Immature natural killer cell (primary cell): ENCODE measurements at regions not wholly inside any gene's neighbourhood (a gene's known extent, or its start where the extent isn't known, plus 50 kb on each side); places are given as distances from the start of the nearest gene placed in this dataset.

Source experiments
- DNase-seq, 3 donors: peaks; one replicate each; pipeline ENCODE4 v3.0.0; 2022; ENCODE audit warnings: mixed read lengths in 1 of 3
- H3K27ac Mint-ChIP-seq, 6 donors: one replicate each; pipeline ENCODE4 v1.8.0; 2020; ENCODE audit warnings: mixed read lengths in 6 of 6, mild to moderate bottlenecking in 5 of 6, inconsistent platforms in 4 of 6, moderate library complexity in 3 of 6
- H3K27me3 Mint-ChIP-seq, 3 donors: one replicate each; pipeline ENCODE4 v1.8.0; 2020 to 2021; ENCODE audit warnings: low read depth in 3 of 3, mild to moderate bottlenecking in 3 of 3, mixed read lengths in 3 of 3, moderate library complexity in 3 of 3, inconsistent platforms in 1 of 3
- H3K36me3 Mint-ChIP-seq, 3 donors: one replicate each; pipeline ENCODE4 v1.8.0; 2020; ENCODE audit warnings: mixed read lengths in 3 of 3, inconsistent platforms in 2 of 3, mild to moderate bottlenecking in 2 of 3
- H3K4me1 Mint-ChIP-seq, 2 donors: one replicate each; pipeline ENCODE4 v1.8.0; 2020; ENCODE audit warnings: inconsistent platforms in 2 of 2, mild to moderate bottlenecking in 2 of 2, mixed read lengths in 2 of 2, moderate library complexity in 1 of 2
- H3K4me3 Mint-ChIP-seq, 5 donors: one replicate each; pipeline ENCODE4 v1.8.0; 2020; ENCODE audit warnings: mild to moderate bottlenecking in 5 of 5, mixed read lengths in 5 of 5, inconsistent platforms in 3 of 5, moderate library complexity in 3 of 5
- H3K9me3 Mint-ChIP-seq, 6 donors: one replicate each; pipeline ENCODE4 v1.8.0; 2020; ENCODE audit warnings: mild to moderate bottlenecking in 6 of 6, mixed read lengths in 6 of 6, inconsistent platforms in 4 of 6, moderate library complexity in 3 of 6

DNA sequence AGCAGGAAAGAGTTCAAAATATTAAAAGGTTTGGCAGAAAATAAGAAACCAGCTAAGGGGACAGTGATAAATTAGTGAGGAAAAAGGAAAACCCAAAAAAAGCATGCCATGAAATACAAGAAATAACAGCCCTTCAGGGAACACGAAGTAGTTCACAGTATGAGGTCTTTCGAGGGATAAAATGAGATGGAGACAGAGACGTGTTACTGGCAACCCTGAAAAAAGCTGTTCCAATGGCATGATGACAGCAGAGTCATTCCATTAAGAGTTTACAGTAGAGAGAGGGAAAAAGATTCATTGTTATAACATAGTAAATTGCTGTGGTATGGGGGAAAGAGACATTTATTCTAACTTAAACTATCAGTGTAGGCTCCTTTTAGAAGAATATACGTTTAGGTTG, 391.2 kb downstream of the ANKRD7 start:
- Mint-ChIP-seq H3K4me3 (no peak overlapping the region), H3K27me3 (peaks cover 0 to 3% (median 1%) of the 10 kb centered on the region in 3 donors), H3K36me3 (peaks cover 0 to 3% (median 0%) of the 10 kb centered on the region in 3 donors), H3K27ac (no peak overlapping the region), H3K4me1 (no peaks in the 10 kb centered on the region), H3K9me3 (peaks cover 8 to 39% (median 17%) of the 10 kb centered on the region in 6 donors)
- DNase-seq: no peak

GRCh38 chr7:118621810-118622360, 397.4 kb downstream of the ANKRD7 start:
- no peaks in the 10 kb centered on the region for H3K27me3 Mint-ChIP-seq
- H3K4me3 Mint-ChIP-seq: no peak overlapping the region
- H3K27ac Mint-ChIP-seq: no peak overlapping the region
- no peaks in the 10 kb centered on the region for H3K4me1 Mint-ChIP-seq
- H3K36me3 Mint-ChIP-seq: no peaks in the 10 kb centered on the region
- peaks cover 2 to 13% (median 5%) of the 10 kb centered on the region in 6 donors for H3K9me3 Mint-ChIP-seq
- DNase-seq: no peak

- Mint-ChIP-seq H3K9me3 (peaks cover 5 to 33% (median 10%) of the 10 kb centered on the region in 6 donors), H3K4me1 (no peaks in the 10 kb centered on the region), H3K4me3 (no peak overlapping the region), H3K36me3 (no peaks in the 10 kb centered on the region), H3K27ac (no peak overlapping the region), H3K27me3 (no peaks in the 10 kb centered on the region)
- DNase-seq: no peak
Observed at GRCh38 chr7:118626739-118627138, 402.2 kb downstream of the ANKRD7 start.

DNA sequence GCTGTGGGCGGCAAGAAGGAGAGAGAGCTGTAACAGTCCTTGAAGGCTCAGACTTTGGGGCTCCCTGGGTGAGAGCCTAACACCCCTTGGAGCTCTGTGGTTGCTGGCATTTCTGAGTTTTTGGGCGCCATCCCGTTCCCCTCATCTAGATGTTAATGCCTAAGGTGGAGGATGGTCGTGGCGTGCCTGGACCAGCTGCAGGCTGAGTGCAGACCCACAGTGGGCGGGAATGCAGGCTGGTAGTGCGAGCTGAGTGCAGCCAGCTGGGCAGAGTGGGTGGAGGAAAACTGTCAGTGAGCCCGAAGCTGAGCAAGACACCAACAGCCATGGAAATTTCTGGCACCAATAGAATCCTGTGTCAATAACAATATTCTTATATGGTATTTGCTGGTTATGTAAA, 403.0 kb downstream of the ANKRD7 start:
- Mint-ChIP-seq H3K27me3 (no peaks in the 10 kb centered on the region), H3K4me1 (no peaks in the 10 kb centered on the region), H3K27ac (no peak overlapping the region)

DNA sequence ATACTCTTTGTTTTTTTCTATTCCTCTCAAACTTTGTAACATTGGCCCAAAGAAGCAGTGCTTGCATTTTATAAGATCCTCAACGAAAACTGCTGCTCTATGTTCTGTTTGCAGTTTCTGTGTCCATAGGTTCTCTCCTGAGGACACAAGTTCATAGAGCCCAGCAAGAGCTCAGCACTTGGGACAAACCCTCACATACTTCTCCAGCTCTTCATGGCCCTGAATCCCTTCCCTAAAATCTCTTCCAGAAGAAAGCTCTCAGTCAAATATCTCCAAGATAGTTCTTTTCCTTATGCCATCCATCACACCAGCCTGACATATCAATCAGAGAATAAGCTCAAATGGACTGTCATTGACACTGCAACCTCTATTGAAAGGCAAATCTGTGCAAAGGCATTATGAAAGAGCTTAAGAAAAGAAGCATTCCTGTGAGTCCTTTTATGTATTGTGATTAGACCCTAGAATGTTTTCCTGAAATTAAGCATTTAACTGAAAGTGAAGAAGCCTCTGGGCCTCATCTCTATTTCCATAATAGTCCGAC, 405.5 kb downstream of the ANKRD7 start:
- H3K27me3 Mint-ChIP-seq: peaks cover 0 to under 1% (median 0%) of the 10 kb centered on the region in 3 donors
- DNase-seq: no peak
- H3K36me3 Mint-ChIP-seq: no peaks in the 10 kb centered on the region

More for the DNA sequence above, 403.0 kb downstream of the ANKRD7 start:
- Mint-ChIP-seq H3K9me3 (peaks cover 6 to 33% (median 13%) of the 10 kb centered on the region in 6 donors), H3K36me3 (no peaks in the 10 kb centered on the region), H3K4me3 (no peak overlapping the region)
- DNase-seq: no peak

DNA sequence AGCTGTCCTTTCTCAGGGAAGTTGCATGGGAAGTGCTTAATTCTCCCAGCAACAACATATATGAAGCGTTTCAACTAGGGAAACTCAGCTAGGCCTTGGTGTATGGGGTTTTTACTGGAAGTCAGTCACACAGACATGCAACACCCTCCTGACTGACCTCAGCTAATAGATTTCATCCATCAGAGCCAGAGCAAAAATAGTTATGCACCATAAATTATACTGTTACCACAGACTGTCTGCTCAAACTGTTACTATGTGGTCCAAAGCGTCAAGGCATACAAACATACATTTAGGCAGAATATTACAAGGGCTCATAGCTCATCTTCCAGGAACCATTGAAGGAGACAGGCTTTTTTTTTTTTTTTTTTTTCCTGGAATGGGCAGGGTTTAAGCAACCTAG, 417.9 kb downstream of the ANKRD7 start:
- H3K4me3 Mint-ChIP-seq: no peak overlapping the region

More for the DNA sequence above, 405.5 kb downstream of the ANKRD7 start:
- no peak overlapping the region for H3K27ac Mint-ChIP-seq
- H3K4me3 Mint-ChIP-seq: no peak overlapping the region
- H3K4me1 Mint-ChIP-seq: no peaks in the 10 kb centered on the region
- peaks cover 6 to 33% (median 11%) of the 10 kb centered on the region in 6 donors for H3K9me3 Mint-ChIP-seq

GRCh38 chr7:118644346-118644745, 419.8 kb downstream of the ANKRD7 start:
- no peak for DNase-seq
- Mint-ChIP-seq H3K36me3 (no peaks in the 10 kb centered on the region), H3K27me3 (peaks cover 0 to 2% (median 1%) of the 10 kb centered on the region in 3 donors), H3K4me1 (no peaks in the 10 kb centered on the region), H3K4me3 (no peak overlapping the region), H3K9me3 (peaks cover 0 to 15% (median 5%) of the 10 kb centered on the region in 6 donors), H3K27ac (no peak overlapping the region)

More for the DNA sequence above, 417.9 kb downstream of the ANKRD7 start:
- Mint-ChIP-seq H3K4me1 (no peaks in the 10 kb centered on the region), H3K27me3 (peaks cover 0 to 2% (median 1%) of the 10 kb centered on the region in 3 donors), H3K9me3 (peaks cover 4 to 24% (median 6%) of the 10 kb centered on the region in 6 donors), H3K27ac (no peak overlapping the region), H3K36me3 (no peaks in the 10 kb centered on the region)
- DNase-seq: no peak

DNA sequence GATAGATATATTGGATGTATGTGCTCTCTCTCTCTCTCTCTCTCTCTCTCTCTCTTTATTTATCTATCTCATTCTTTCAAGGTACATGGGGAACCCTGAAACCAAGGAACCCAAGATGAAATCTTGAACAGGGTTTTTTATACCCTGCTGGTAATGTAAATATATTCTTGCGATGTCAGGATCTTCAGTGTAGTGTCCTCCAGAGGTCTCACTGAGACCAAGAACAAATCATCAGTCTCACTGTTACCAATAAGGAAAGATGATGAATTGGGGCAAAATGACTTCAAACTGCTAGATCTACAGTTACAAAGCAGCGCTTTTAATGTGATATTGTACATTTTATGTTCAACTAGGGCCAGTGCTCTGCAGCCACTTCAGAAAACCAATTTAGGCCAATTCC, 423.5 kb downstream of the ANKRD7 start:
- Mint-ChIP-seq H3K27ac (no peak overlapping the region), H3K4me1 (no peaks in the 10 kb centered on the region), H3K4me3 (no peak overlapping the region), H3K27me3 (peaks cover 0 to 1% (median 0%) of the 10 kb centered on the region in 3 donors), H3K36me3 (no peaks in the 10 kb centered on the region), H3K9me3 (peaks cover 0 to 14% (median 4%) of the 10 kb centered on the region in 6 donors)
- no peak for DNase-seq

- H3K36me3 Mint-ChIP-seq: no peaks in the 10 kb centered on the region
- no peak overlapping the region for H3K4me3 Mint-ChIP-seq
- no peak overlapping the region for H3K27ac Mint-ChIP-seq
Observed at GRCh38 chr7:118657391-118658005, 433.0 kb downstream of the ANKRD7 start.

DNA sequence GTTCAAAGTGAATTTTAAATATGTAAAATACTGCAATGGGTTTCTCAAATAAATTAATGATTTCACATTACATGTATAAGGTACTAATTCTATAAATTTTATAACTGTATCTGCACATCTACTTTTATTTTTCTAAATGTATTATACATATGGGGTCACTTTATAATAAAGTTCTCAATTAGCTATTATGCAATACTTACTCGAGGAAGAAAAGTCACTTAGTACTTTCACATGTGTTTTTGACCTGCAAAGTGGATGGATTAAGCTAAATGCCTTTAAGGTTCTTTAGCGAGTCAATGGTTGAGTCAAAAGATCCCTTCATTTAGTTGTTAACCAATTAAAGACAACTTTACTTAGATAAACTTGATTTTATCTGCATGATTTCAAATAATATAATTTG, 437.8 kb downstream of the ANKRD7 start:
- Mint-ChIP-seq H3K27me3 (peaks cover 0 to 2% (median 0%) of the 10 kb centered on the region in 3 donors), H3K36me3 (no peaks in the 10 kb centered on the region), H3K27ac (no peak overlapping the region), H3K4me1 (no peaks in the 10 kb centered on the region), H3K9me3 (peaks cover 4 to 24% (median 7%) of the 10 kb centered on the region in 6 donors), H3K4me3 (no peak overlapping the region)
- no peak for DNase-seq

More at GRCh38 chr7:118657391-118658005, 433.0 kb downstream of the ANKRD7 start:
- H3K9me3 Mint-ChIP-seq: peaks cover 4 to 40% (median 11%) of the 10 kb centered on the region in 6 donors
- DNase-seq: no peak
- H3K27me3 Mint-ChIP-seq: no peaks in the 10 kb centered on the region
- H3K4me1 Mint-ChIP-seq: no peaks in the 10 kb centered on the region

DNA sequence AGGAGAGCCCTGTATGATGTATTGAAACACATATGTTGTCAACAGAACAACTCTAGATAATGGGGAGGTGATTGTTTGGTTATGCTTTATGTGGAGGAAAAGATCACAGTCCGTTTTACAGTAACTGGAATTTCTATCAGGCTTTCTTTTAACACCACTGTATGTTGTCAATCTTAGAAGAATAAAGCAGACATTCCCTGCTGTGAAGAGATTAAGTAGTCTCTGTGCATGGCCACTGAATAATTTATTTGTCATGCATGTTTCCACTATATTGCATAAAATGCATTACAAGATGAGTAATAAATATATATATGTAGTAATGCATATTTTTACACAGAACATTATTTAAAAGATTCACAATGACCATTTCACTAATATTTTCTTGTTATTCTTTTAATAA, 440.0 kb downstream of the ANKRD7 start:
- no peak overlapping the region for H3K4me3 Mint-ChIP-seq
- no peak for DNase-seq
- peaks cover 0 to 2% (median 0%) of the 10 kb centered on the region in 3 donors for H3K27me3 Mint-ChIP-seq
- no peaks in the 10 kb centered on the region for H3K36me3 Mint-ChIP-seq
- no peak overlapping the region for H3K27ac Mint-ChIP-seq
- H3K9me3 Mint-ChIP-seq: peaks cover 2 to 27% (median 10%) of the 10 kb centered on the region in 6 donors
- no peaks in the 10 kb centered on the region for H3K4me1 Mint-ChIP-seq

GRCh38 chr7:118671149-118671548, 446.6 kb downstream of the ANKRD7 start:
- Mint-ChIP-seq H3K36me3 (no peaks in the 10 kb centered on the region), H3K27ac (no peak overlapping the region), H3K27me3 (no peaks in the 10 kb centered on the region), H3K4me3 (no peak overlapping the region), H3K4me1 (no peaks in the 10 kb centered on the region), H3K9me3 (peaks cover 5 to 19% (median 11%) of the 10 kb centered on the region in 6 donors)
- no peak for DNase-seq

GRCh38 chr7:118684796-118685195, 460.3 kb downstream of the ANKRD7 start:
- Mint-ChIP-seq H3K9me3 (peaks cover 0 to 37% (median 9%) of the 10 kb centered on the region in 6 donors), H3K36me3 (no peaks in the 10 kb centered on the region), H3K4me3 (no peak overlapping the region), H3K27me3 (no peaks in the 10 kb centered on the region), H3K27ac (no peak overlapping the region), H3K4me1 (no peaks in the 10 kb centered on the region)
- DNase-seq: no peak

DNA sequence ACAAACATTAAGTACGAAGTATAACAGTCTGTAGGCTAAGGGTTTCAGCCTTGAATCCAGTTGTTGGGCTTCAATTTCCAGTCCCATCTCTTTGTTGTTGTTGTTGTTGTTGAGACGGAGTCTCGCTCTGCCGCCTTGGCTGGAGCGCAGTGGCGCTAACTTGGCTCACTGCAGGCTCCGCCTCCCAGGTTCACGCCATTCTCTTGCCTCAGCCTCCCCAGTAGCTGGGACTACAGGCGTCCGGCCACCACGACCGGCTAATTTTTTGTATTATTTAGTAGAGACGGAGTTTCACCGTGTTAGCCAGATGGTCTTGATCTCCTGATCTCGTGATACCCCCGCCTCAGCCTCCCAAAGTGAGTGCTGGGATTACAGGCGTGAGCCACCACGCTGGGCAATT, 464.9 kb downstream of the ANKRD7 start:
- H3K4me3 Mint-ChIP-seq: no peak overlapping the region
- DNase-seq: no peak
- H3K27ac Mint-ChIP-seq: no peak overlapping the region
- H3K4me1 Mint-ChIP-seq: no peaks in the 10 kb centered on the region
- peaks cover 0 to 45% (median 8%) of the 10 kb centered on the region in 6 donors for H3K9me3 Mint-ChIP-seq
- H3K27me3 Mint-ChIP-seq: no peaks in the 10 kb centered on the region
- H3K36me3 Mint-ChIP-seq: no peaks in the 10 kb centered on the region
